Aorta (tissue), 5 donors: ENCODE measurements at regions not wholly inside any gene's neighbourhood (a gene's known extent, or its start where the extent isn't known, plus 50 kb on each side); places are given as distances from the start of the nearest gene placed in this dataset.

Experiments
- ATAC-seq: fragments of 200-7000 bp; cut with Tn5 transposase; one replicate; pipeline ENCODE4 v1.9.1; 2022; ENCODE audit warnings: moderate library complexity; ENCODE audit not compliant: low FRiP score
- DNase-seq, 2 donors: peaks; one replicate each; pipeline ENCODE4 v3.0.0-alpha.2; 2020
- H3K27ac ChIP-seq, 2 donors: one replicate each; pipeline ENCODE4 v1.5.1; 2013; ENCODE audit warnings: low read length in 2 of 2, mild to moderate bottlenecking in 2 of 2, moderate library complexity in 2 of 2, control low read depth in 1 of 2, inconsistent platforms in 1 of 2, low read depth in 1 of 2
- H3K27me3 ChIP-seq, 2 donors: one replicate each; pipeline ENCODE4 v1.6.1; 2013; ENCODE audit warnings: control low read depth in 1 of 2, low read length in 1 of 2, mild to moderate bottlenecking in 1 of 2, moderate library complexity in 1 of 2; ENCODE audit not compliant: insufficient read depth in 2 of 2, control insufficient read depth in 1 of 2
- H3K36me3 ChIP-seq, 2 donors: one replicate each; pipeline ENCODE4 v1.6.1; 2013; ENCODE audit warnings: control low read depth in 1 of 2, low read length in 1 of 2, mild to moderate bottlenecking in 1 of 2; ENCODE audit not compliant: insufficient read depth in 2 of 2, control insufficient read depth in 1 of 2
- H3K4me1 ChIP-seq, 2 donors: one replicate each; pipeline ENCODE4 v1.6.1; 2013; ENCODE audit warnings: low read length in 2 of 2, control low read depth in 1 of 2, mild to moderate bottlenecking in 1 of 2, moderate library complexity in 1 of 2; ENCODE audit not compliant: insufficient read depth in 2 of 2, control insufficient read depth in 1 of 2
- H3K4me3 ChIP-seq, 2 donors: one replicate each; pipeline ENCODE4 v1.5.1; 2013; ENCODE audit warnings: low read length in 2 of 2, control low read depth in 1 of 2, mild to moderate bottlenecking in 1 of 2
- H3K9me3 ChIP-seq: one replicate; pipeline ENCODE4 v1.6.1; 2013; ENCODE audit warnings: mild to moderate bottlenecking, low read length; ENCODE audit not compliant: control insufficient read depth
- WGBS, 2 donors: extraction: QIAGEN DNeasy Blood & Tissue Kit; methylation state at CpG; one replicate each; pipeline ENCODE4 v1.1.7; 2013; 5-methylcytosine and 5-hydroxymethylcytosine counted together
- intact Hi-C, 2 donors: fragments of 100-400 bp; cut with DNase I; formaldehyde crosslinking; loops; one replicate each; pipeline versions ENCODE4 v1.14.2 to v1.15.0; 2022
- donor health status: healthy with polysubstance abuse.
- donor health status: Bipolar disorder and iron deficiency.
- donor health status: DM: no; HTN: no; CAD: no.
- donor health status: DM: no; HTN: no; CAD: no.
- donor health status: DM: yes; HTN: yes; CAD: no.

- Histone ChIP-seq H3K9me3 (no peaks in the 10 kb centered on the region), H3K36me3 (no peaks in the 10 kb centered on the region), H3K4me1 (peaks cover 2 to 6% of the 10 kb centered on the region in 2 donors), H3K27me3 (no peaks in the 10 kb centered on the region), H3K27ac (peak overlapping the region; percentile 30 to 94), H3K4me3 (no peak overlapping the region)
- ATAC-seq (peak; percentile 55), DNase-seq (peak in 1 of 2 donors; percentile 54)
- 5 to 7% methylated on average over 6 of the region's 6 CpGs for WGBS, 2 donors
- intact Hi-C loops = loop anchor here in 1 of 2 donors (5.0 kb wide), 1 partner anchor 79 kb away; the partner anchor contains the start of gene BHLHE40
Observed at GRCh38 chr3:4897765-4898453, 81.3 kb upstream of the BHLHE40 start.

GRCh38 chr3:4898454-4899313 is 80.6 kb upstream of the BHLHE40 start:
- ATAC-seq = peak; percentile 23
- Histone ChIP-seq H3K27ac (peak overlapping the region in 1 of 2 donors; percentile 94), H3K9me3 (no peaks in the 10 kb centered on the region), H3K4me3 (no peak overlapping the region), H3K27me3 (no peaks in the 10 kb centered on the region), H3K36me3 (no peaks in the 10 kb centered on the region), H3K4me1 (peaks cover 2 to 6% of the 10 kb centered on the region in 2 donors)
- intact Hi-C loops = loop anchor here in 1 of 2 donors (5.0 kb wide), 1 partner anchor 79 kb away; the partner anchor contains the start of gene BHLHE40
- no peak for DNase-seq
- WGBS, 2 donors = 75 to 76% methylated on average over 6 of the region's 6 CpGs

- Histone ChIP-seq H3K4me1 (peaks cover 2 to 6% of the 10 kb centered on the region in 2 donors), H3K27ac (peak overlapping the region in 1 of 2 donors; percentile 40), H3K4me3 (no peak overlapping the region), H3K36me3 (no peaks in the 10 kb centered on the region), H3K9me3 (no peaks in the 10 kb centered on the region), H3K27me3 (no peaks in the 10 kb centered on the region)
- WGBS, 2 donors = 39 to 60% methylated on average over 6 of the region's 6 CpGs
- intact Hi-C loops = loop anchor here in 1 of 2 donors (5.0 kb wide), 1 partner anchor 78 kb away; the partner anchor contains the start of gene BHLHE40
- no peak for DNase-seq
- ATAC-seq = no peak
Observed at GRCh38 chr3:4899710-4900109, 79.5 kb upstream of the BHLHE40 start.

GRCh38 chr3:4900298-4900697 is 78.9 kb upstream of the BHLHE40 start:
- DNase-seq = no peak
- Histone ChIP-seq H3K27me3 (no peaks in the 10 kb centered on the region), H3K36me3 (no peaks in the 10 kb centered on the region), H3K4me3 (no peak overlapping the region), H3K27ac (no peak overlapping the region), H3K4me1 (peaks cover 2 to 6% of the 10 kb centered on the region in 2 donors), H3K9me3 (no peaks in the 10 kb centered on the region)
- 97 to 98% methylated on average over 4 of the region's 4 CpGs for WGBS, 2 donors
- intact Hi-C loops = no loop called here
- no peak for ATAC-seq

- Histone ChIP-seq H3K27me3 (no peaks in the 10 kb centered on the region), H3K4me1 (peaks cover under 1 to 2% of the 10 kb centered on the region in 2 donors), H3K4me3 (no peak overlapping the region), H3K9me3 (no peaks in the 10 kb centered on the region), H3K27ac (no peak overlapping the region), H3K36me3 (no peaks in the 10 kb centered on the region)
- ATAC-seq (no peak), DNase-seq (no peak)
- intact Hi-C loops = no loop called here
- 66 to 69% methylated on average over 9 of the region's 9 CpGs for WGBS, 2 donors
Observed at GRCh38 chr3:4904811-4905695, 74.2 kb upstream of the BHLHE40 start.

- H3K4me1 ChIP-seq = peaks cover 0 to 2% of the 10 kb centered on the region in 2 donors
- no peaks in the 10 kb centered on the region for H3K36me3 ChIP-seq
- intact Hi-C loops = no loop called here
- H3K27me3 ChIP-seq = no peaks in the 10 kb centered on the region
- H3K4me3 ChIP-seq = no peak overlapping the region
- ATAC-seq (no peak), DNase-seq (no peak)
- 36 to 37% methylated on average over 3 of the region's 3 CpGs for WGBS, 2 donors
- H3K27ac ChIP-seq = no peak overlapping the region
- H3K9me3 ChIP-seq = no peaks in the 10 kb centered on the region
Observed at GRCh38 chr3:4906107-4906621, 73.1 kb upstream of the BHLHE40 start.

GRCh38 chr3:4907050-4907449 is 72.2 kb upstream of the BHLHE40 start:
- H3K4me3 ChIP-seq = no peak overlapping the region
- intact Hi-C loops = no loop called here
- ATAC-seq (no peak), DNase-seq (no peak)
- 79 to 90% methylated on average over 1 of the region's 1 CpG for WGBS, 2 donors
- H3K4me1 ChIP-seq = no peaks in the 10 kb centered on the region
- H3K36me3 ChIP-seq = no peaks in the 10 kb centered on the region
- no peaks in the 10 kb centered on the region for H3K9me3 ChIP-seq
- no peak overlapping the region for H3K27ac ChIP-seq
- H3K27me3 ChIP-seq = no peaks in the 10 kb centered on the region
